GM12878 (cell line): ENCODE measurements at regions not wholly inside any gene's neighbourhood (a gene's known extent, or its start where the extent isn't known, plus 50 kb on each side); places are given as distances from the start of the nearest gene placed in this dataset.

Source experiments
- ATAC-seq: fragments of 200-7000 bp; cut with Tn5 transposase; 3 replicates; pipeline ENCODE4 v1.9.1; 2020; ENCODE audit warnings: mild to moderate bottlenecking, moderate library complexity
- BruUV-seq: library from RNA; stranded (reverse); fragments of 400-500 nt; replicated peaks from 2 replicates; lab custom pipeline; 2021; lab: Mats Ljungman, UMichigan
- CTCF ChIA-PET: fragments of 300-600 bp; sonication (Branson Sonifier 250); formaldehyde crosslinking; extraction: SDS; loops from one replicate; lab custom pipeline; 2021; ENCODE audit warnings: inconsistent platforms; lab: Yijun Ruan, JAX
- POLR2A ChIA-PET: fragments of 350-600 bp; formaldehyde crosslinking; extraction: SDS; loops from one replicate; lab custom pipeline; 2021; ENCODE audit warnings: inconsistent platforms; lab: Charles Lee
- RAD21 ChIA-PET: fragments of 300-600 bp; sonication (Branson Sonifier 250); formaldehyde crosslinking; loops from one replicate; lab custom pipeline; 2023; ENCODE audit warnings: antibody characterized with exemption; ENCODE audit not compliant: unreplicated experiment; lab: Charles Lee
- SMC1A ChIA-PET: fragments of 300-600 bp; sonication (Branson Sonifier 250); formaldehyde crosslinking; loops from one replicate; lab custom pipeline; 2023; ENCODE audit not compliant: unreplicated experiment, uncharacterized antibody; lab: Charles Lee
- DNase-seq: peaks from one replicate; pipeline ENCODE4 v3.0.0-alpha.2; 2011; ENCODE audit warnings: low read depth, low spot score
- FAIRE-seq: peaks from 3 replicates; lab custom pipeline; 2011; peaks lifted over from hg19 to GRCh38; lab: Jason Lieb, UNC
- H2AFZ ChIP-seq: 2 replicates; pipeline ENCODE4 v1.6.0; 2011; ENCODE audit warnings: low read depth, low read length, control low read depth; ENCODE audit not compliant: control insufficient read depth
- H3K27ac ChIP-seq: 2 replicates; pipeline ENCODE4 v1.5.1; 2011; ENCODE audit warnings: control low read depth; ENCODE audit not compliant: control insufficient read depth, insufficient read depth
- H3K27me3 ChIP-seq, 2 experiments: replicated peaks in 1 of 2; 2 replicates each; pipeline versions ENCODE4 v1.6.0 to v1.6.1; 2011; ENCODE audit warnings: low read length in 1 of 2; ENCODE audit not compliant: control insufficient read depth in 2 of 2, insufficient read depth in 2 of 2
- H3K36me3 ChIP-seq, 2 experiments: 2 replicates each; pipeline ENCODE4 v1.5.1; 2011; ENCODE audit warnings: low read length in 1 of 2; ENCODE audit not compliant: control insufficient read depth in 2 of 2, insufficient read depth in 2 of 2
- H3K4me1 ChIP-seq: 2 replicates; pipeline ENCODE4 v1.6.1; 2011; ENCODE audit warnings: mild to moderate bottlenecking, low read length, moderate library complexity, mixed read lengths; ENCODE audit not compliant: control insufficient read depth, insufficient read depth
- H3K4me2 ChIP-seq: 2 replicates; pipeline ENCODE4 v1.6.0; 2011; ENCODE audit warnings: control low read depth; ENCODE audit not compliant: control insufficient read depth, insufficient read depth
- H3K4me3 ChIP-seq: fragments of 200-600 bp; sonication (generic); 2 replicates; pipeline ENCODE4 v1.5.1; 2016
- H3K79me2 ChIP-seq: 2 replicates; pipeline ENCODE4 v1.6.0; 2011; ENCODE audit warnings: low read length; ENCODE audit not compliant: control insufficient read depth, insufficient read depth
- H3K9ac ChIP-seq: 2 replicates; pipeline ENCODE4 v1.8.0; 2011; ENCODE audit warnings: low read length, control low read depth, mixed read lengths; ENCODE audit not compliant: control insufficient read depth, insufficient read depth
- H3K9me3 ChIP-seq: replicated peaks from 3 replicates; pipeline ENCODE4 v1.5.1; 2011; ENCODE audit warnings: mild to moderate bottlenecking, low read length; ENCODE audit not compliant: control insufficient read depth, insufficient read depth
- H4K20me1 ChIP-seq: 2 replicates; pipeline ENCODE4 v1.6.0; 2011; ENCODE audit not compliant: control insufficient read depth, insufficient read depth
- CBX5 ChIP-seq: sonication (generic); IDR thresholded peaks from 2 replicates; pipeline ENCODE4 v1.6.1; 2016; ENCODE audit warnings: low read depth, moderate library complexity, mild to moderate bottlenecking, inconsistent platforms
- CHD1 ChIP-seq: IDR thresholded peaks from 2 replicates; pipeline ENCODE4 v1.6.1; 2012; ENCODE audit warnings: low read depth, low read length, improper control_type of control experiment
- KDM1A ChIP-seq: fragments of 200-600 bp; sonication (generic); IDR thresholded peaks from 2 replicates; pipeline ENCODE4 v1.6.1; 2016; ENCODE audit warnings: borderline replicate concordance
- MTA2 ChIP-seq: fragments of 450-650 bp; IDR thresholded peaks from 2 replicates; pipeline ENCODE4 v1.6.1; 2016; ENCODE audit warnings: low read depth, mild to moderate bottlenecking, moderate library complexity
- NKRF ChIP-seq: fragments of 450-650 bp; conservative IDR thresholded peaks from 2 replicates; pipeline ENCODE4 v1.6.1; 2017; ENCODE audit warnings: mild to moderate bottlenecking, moderate library complexity
- SMARCA5 ChIP-seq: fragments of 450-650 bp; IDR thresholded peaks from 2 replicates; pipeline ENCODE4 v1.6.1; 2017; ENCODE audit warnings: mild to moderate bottlenecking
- TCF3 ChIP-seq: IDR thresholded peaks from 2 replicates; pipeline ENCODE4 v1.6.1; 2012; ENCODE audit warnings: low read depth, mild to moderate bottlenecking, low read length, borderline replicate concordance; ENCODE audit not compliant: insufficient read depth
- YBX1 ChIP-seq: fragments of 450-650 bp; IDR thresholded peaks from 2 replicates; pipeline ENCODE4 v1.6.1; 2016; ENCODE audit warnings: antibody characterized with exemption
- ZBED1 ChIP-seq: IDR thresholded peaks from 2 replicates; pipeline ENCODE4 v1.6.1; 2016; ENCODE audit warnings: borderline replicate concordance
- whole genome bisulfite sequencing: methylation state at CpG from one replicate; pipeline ENCODE4 v1.1.6; 2016; ENCODE audit warnings: low lambda C conversion rate; ENCODE audit not compliant: insufficient replicate concordance, insufficient coverage; ENCODE audit errors: missing lambda C conversion rate; 5-methylcytosine and 5-hydroxymethylcytosine counted together
- in situ Hi-C: fragments of 300-500 bp; cut with MboI; formaldehyde crosslinking; loops from 9 replicates; pipeline ENCODE4 v1.14.3; 2018; ENCODE audit warnings: mixed read lengths
- intact Hi-C: fragments of 100-400 bp; cut with micrococcal nuclease; formaldehyde crosslinking; loops from one replicate; pipeline ENCODE4 v1.14.2; 2022; ENCODE audit not compliant: unreplicated experiment
- TF ChIP-seq, protein P1 (sequence below): IDR thresholded peaks from 2 replicates; pipeline ENCODE4 v1.6.1; 2011; ENCODE audit warnings: low read depth, low read length, improper control_type of control experiment, borderline replicate concordance
- TF ChIP-seq, protein P2 (sequence below): fragments of 450-650 bp; IDR thresholded peaks from 2 replicates; pipeline ENCODE4 v1.6.1; 2017; ENCODE audit warnings: mild to moderate bottlenecking, moderate library complexity

DNA sequence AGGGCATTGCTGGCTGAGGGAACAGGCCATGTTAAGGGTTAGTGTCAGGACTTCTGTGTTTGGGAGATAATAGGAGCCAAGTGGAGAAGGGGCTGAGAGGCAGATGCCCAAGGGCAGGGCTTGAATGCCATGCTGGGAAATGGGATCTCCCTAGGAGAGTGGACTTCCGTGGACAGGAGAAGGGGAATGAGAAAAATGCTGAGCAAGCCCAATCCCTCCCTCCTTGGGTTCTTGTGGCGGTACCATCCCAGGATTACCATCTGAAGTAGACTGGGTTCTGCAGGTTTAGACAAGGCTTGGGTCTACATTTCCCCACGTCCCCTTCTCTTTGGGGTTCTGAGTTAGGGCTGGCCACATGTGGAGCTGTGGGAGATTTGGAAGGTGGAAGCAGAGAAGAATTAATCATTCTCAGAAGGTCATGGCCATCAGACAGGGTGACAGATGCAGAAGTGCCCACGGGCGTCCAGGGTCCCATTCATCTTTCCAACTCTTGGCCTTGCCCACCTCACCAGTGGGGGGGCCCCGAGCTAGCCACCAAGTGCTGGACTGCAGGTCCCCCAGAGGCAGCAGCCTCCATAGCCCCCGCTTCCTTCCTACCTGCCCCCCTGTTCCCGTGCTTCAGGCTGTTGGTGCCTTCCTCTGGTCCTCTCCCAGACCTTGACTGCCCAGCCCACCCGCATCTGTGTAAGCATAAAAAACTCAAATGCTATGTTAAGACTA, 354.8 kb downstream of the RPS24 start:
- Histone ChIP-seq H3K79me2 (no peaks in the 10 kb centered on the region), H3K4me1 (no peaks in the 10 kb centered on the region), H3K36me3 (no peaks in the 10 kb centered on the region), H3K27ac (no peak overlapping the region), H3K9ac (no peak overlapping the region), H3K9me3 (no peaks in the 10 kb centered on the region), H3K4me3 (no peak overlapping the region), H3K4me2 (no peak overlapping the region), H2AFZ (no peak overlapping the region), H4K20me1 (no peaks in the 10 kb centered on the region), H3K27me3 (peaks cover 0 to 5% of the 10 kb centered on the region in 2 experiments)
- in situ Hi-C loops (no loop called here), intact Hi-C loops (no loop called here)
- SMC1A ChIA-PET = no interaction called here
- FAIRE-seq (no peak), DNase-seq (no peak), ATAC-seq (no peak)
- POLR2A ChIA-PET = no interaction called here
- CTCF ChIA-PET = interaction anchor here (1.3 kb wide), 1 partner anchor 8 kb away, joined by 3 read pairs; no protein-coding TSS in a partner anchor
- WGBS = 14% methylated on average over 9 of the region's 9 CpGs
- TF ChIP-seq, protein P1, sequence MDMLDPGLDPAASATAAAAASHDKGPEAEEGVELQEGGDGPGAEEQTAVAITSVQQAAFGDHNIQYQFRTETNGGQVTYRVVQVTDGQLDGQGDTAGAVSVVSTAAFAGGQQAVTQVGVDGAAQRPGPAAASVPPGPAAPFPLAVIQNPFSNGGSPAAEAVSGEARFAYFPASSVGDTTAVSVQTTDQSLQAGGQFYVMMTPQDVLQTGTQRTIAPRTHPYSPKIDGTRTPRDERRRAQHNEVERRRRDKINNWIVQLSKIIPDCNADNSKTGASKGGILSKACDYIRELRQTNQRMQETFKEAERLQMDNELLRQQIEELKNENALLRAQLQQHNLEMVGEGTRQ = no peak
- TF ChIP-seq YBX1 = no peak
- RAD21 ChIA-PET = no interaction called here
- no TSS peak for BruUV-seq

GRCh38 chr10:78389419-78389818, 355.8 kb downstream of the RPS24 start:
- 30% methylated on average over 3 of the region's 3 CpGs for WGBS
- SMC1A ChIA-PET = no interaction called here
- CTCF ChIA-PET = no interaction called here
- POLR2A ChIA-PET = no interaction called here
- Histone ChIP-seq H2AFZ (no peak overlapping the region), H3K27ac (no peak overlapping the region), H3K9ac (no peak overlapping the region), H3K36me3 (no peaks in the 10 kb centered on the region), H3K4me1 (no peaks in the 10 kb centered on the region), H3K4me3 (no peak overlapping the region), H3K79me2 (no peaks in the 10 kb centered on the region), H3K4me2 (no peak overlapping the region), H4K20me1 (no peaks in the 10 kb centered on the region), H3K9me3 (no peaks in the 10 kb centered on the region), H3K27me3 (peaks cover 0 to 5% of the 10 kb centered on the region in 2 experiments)
- BruUV-seq = no TSS peak
- intact Hi-C loops (no loop called here), in situ Hi-C loops (no loop called here)
- RAD21 ChIA-PET = no interaction called here
- FAIRE-seq = no peak
- no peak for ATAC-seq
- no peak for DNase-seq
- TF ChIP-seq, protein P2, sequence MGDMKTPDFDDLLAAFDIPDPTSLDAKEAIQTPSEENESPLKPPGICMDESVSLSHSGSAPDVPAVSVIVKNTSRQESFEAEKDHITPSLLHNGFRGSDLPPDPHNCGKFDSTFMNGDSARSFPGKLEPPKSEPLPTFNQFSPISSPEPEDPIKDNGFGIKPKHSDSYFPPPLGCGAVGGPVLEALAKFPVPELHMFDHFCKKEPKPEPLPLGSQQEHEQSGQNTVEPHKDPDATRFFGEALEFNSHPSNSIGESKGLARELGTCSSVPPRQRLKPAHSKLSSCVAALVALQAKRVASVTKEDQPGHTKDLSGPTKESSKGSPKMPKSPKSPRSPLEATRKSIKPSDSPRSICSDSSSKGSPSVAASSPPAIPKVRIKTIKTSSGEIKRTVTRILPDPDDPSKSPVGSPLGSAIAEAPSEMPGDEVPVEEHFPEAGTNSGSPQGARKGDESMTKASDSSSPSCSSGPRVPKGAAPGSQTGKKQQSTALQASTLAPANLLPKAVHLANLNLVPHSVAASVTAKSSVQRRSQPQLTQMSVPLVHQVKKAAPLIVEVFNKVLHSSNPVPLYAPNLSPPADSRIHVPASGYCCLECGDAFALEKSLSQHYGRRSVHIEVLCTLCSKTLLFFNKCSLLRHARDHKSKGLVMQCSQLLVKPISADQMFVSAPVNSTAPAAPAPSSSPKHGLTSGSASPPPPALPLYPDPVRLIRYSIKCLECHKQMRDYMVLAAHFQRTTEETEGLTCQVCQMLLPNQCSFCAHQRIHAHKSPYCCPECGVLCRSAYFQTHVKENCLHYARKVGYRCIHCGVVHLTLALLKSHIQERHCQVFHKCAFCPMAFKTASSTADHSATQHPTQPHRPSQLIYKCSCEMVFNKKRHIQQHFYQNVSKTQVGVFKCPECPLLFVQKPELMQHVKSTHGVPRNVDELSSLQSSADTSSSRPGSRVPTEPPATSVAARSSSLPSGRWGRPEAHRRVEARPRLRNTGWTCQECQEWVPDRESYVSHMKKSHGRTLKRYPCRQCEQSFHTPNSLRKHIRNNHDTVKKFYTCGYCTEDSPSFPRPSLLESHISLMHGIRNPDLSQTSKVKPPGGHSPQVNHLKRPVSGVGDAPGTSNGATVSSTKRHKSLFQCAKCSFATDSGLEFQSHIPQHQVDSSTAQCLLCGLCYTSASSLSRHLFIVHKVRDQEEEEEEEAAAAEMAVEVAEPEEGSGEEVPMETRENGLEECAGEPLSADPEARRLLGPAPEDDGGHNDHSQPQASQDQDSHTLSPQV = no peak
- TF ChIP-seq CBX5 (no peak), CHD1 (no peak), NKRF (no peak), KDM1A (no peak), SMARCA5 (no peak), TCF3 (no peak), ZBED1 (no peak), MTA2 (no peak)
